Naive thymus-derived CD4-positive, alpha-beta T cell (primary cell): ENCODE measurements at regions not wholly inside any gene's neighbourhood (a gene's known extent, or its start where the extent isn't known, plus 50 kb on each side); places are given as distances from the start of the nearest gene placed in this dataset.

Source experiments
- ATAC-seq: fragments of 150-1000 bp; cut with Tn5 transposase; 2 replicates; pipeline ENCODE4 v1.10.0; 2021; ENCODE audit warnings: mild to moderate bottlenecking, moderate library complexity
- CTCF ChIA-PET: fragments of 350-600 bp; sonication (Branson Sonifier 250); formaldehyde crosslinking; loops from one replicate; lab custom pipeline; 2021; ENCODE audit warnings: antibody characterized with exemption; lab: Charles Lee
- POLR2A ChIA-PET: fragments of 350-600 bp; sonication (Branson Sonifier 250); formaldehyde crosslinking; loops from one replicate; lab custom pipeline; 2021; ENCODE audit warnings: antibody characterized with exemption, inconsistent platforms; lab: Charles Lee
- DNase-seq, 9 donors: peaks; one replicate each; pipeline versions ENCODE4 v3.0.0 to v3.0.0-alpha.2; 2020 to 2022; ENCODE audit warnings: mixed read lengths in 1 of 9
- H3K27ac ChIP-seq: one replicate; pipeline ENCODE4 v1.7.0; 2013; ENCODE audit warnings: mild to moderate bottlenecking, low read depth, low read length, moderate library complexity
- H3K27me3 ChIP-seq, 2 donors: one replicate each; pipeline ENCODE4 v1.7.0; 2013; ENCODE audit warnings: low read length in 2 of 2, mild to moderate bottlenecking in 2 of 2, moderate library complexity in 2 of 2; ENCODE audit not compliant: control insufficient read depth in 2 of 2, insufficient read depth in 2 of 2
- H3K36me3 ChIP-seq, 3 experiments: 1 replicate in 2 of 3; 2 replicates in 1 of 3; pipeline ENCODE4 v1.7.0; 2013; ENCODE audit warnings: low read length in 3 of 3, mild to moderate bottlenecking in 3 of 3, moderate library complexity in 1 of 3; ENCODE audit not compliant: insufficient read depth in 3 of 3, control insufficient read depth in 2 of 3
- H3K4me1 ChIP-seq, 2 donors: one replicate each; pipeline ENCODE4 v1.7.0; 2013; ENCODE audit warnings: low read length in 2 of 2, mild to moderate bottlenecking in 2 of 2, moderate library complexity in 1 of 2; ENCODE audit not compliant: control insufficient read depth in 2 of 2, insufficient read depth in 2 of 2
- H3K4me3 ChIP-seq: 2 replicates; pipeline ENCODE4 v1.7.0; 2013; ENCODE audit warnings: mild to moderate bottlenecking, low read length
- H3K9me3 ChIP-seq, 3 experiments: 1 replicate in 2 of 3; 2 replicates in 1 of 3; pipeline ENCODE4 v1.7.0; 2013; ENCODE audit warnings: low read length in 3 of 3; ENCODE audit not compliant: control insufficient read depth in 2 of 3
- H3K27ac Mint-ChIP-seq, 9 donors: one replicate each; pipeline ENCODE4 v1.8.0; 2020 to 2022; ENCODE audit warnings: mixed read lengths in 9 of 9, mild to moderate bottlenecking in 8 of 9, moderate library complexity in 5 of 9, inconsistent platforms in 2 of 9
- H3K27me3 Mint-ChIP-seq, 5 donors: one replicate each; pipeline ENCODE4 v1.8.0; 2021 to 2022; ENCODE audit warnings: mixed read lengths in 5 of 5, mild to moderate bottlenecking in 1 of 5
- H3K36me3 Mint-ChIP-seq, 5 donors: one replicate each; pipeline ENCODE4 v1.8.0; 2020 to 2022; ENCODE audit warnings: mixed read lengths in 5 of 5, mild to moderate bottlenecking in 3 of 5, inconsistent platforms in 1 of 5
- H3K4me1 Mint-ChIP-seq, 7 donors: one replicate each; pipeline ENCODE4 v1.8.0; 2020 to 2022; ENCODE audit warnings: mixed read lengths in 7 of 7, mild to moderate bottlenecking in 3 of 7, inconsistent platforms in 1 of 7
- H3K4me3 Mint-ChIP-seq, 10 donors: one replicate each; pipeline ENCODE4 v1.8.0; 2020 to 2022; ENCODE audit warnings: mild to moderate bottlenecking in 10 of 10, mixed read lengths in 10 of 10, moderate library complexity in 6 of 10, inconsistent platforms in 2 of 10
- H3K9me3 Mint-ChIP-seq, 11 donors: one replicate each; pipeline ENCODE4 v1.8.0; 2020 to 2022; ENCODE audit warnings: mixed read lengths in 11 of 11, mild to moderate bottlenecking in 4 of 11, inconsistent platforms in 1 of 11, moderate library complexity in 1 of 11
- intact Hi-C, 2 donors: fragments of 100-400 bp; cut with micrococcal nuclease; formaldehyde crosslinking; loops; one replicate each; pipeline ENCODE4 v1.15.1; 2023

DNA sequence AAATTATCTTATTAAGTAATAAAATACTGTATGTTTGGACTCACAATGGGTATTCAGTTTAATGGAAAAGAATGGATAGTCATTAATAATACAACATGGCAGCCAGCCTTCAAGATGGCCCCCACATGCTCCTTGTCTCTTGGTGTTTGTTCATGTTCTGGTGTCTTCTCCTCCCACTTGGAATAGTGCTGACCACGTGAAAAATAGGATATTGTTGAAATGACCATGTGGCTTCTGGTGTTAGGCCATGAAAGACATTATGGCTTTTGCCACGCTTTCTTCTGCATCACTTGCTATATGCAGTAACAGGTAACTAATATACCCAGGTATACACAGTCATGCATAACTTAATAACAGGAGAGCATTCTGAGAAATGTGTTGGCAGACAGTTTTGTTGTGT, 341.0 kb downstream of the KCNJ2 start:
- Mint-ChIP-seq H3K36me3 (no peaks in the 10 kb centered on the region), H3K9me3 (no peaks in the 10 kb centered on the region), H3K27ac (no peak overlapping the region), H3K27me3 (no peaks in the 10 kb centered on the region), H3K4me3 (no peak overlapping the region), H3K4me1 (no peaks in the 10 kb centered on the region)
- H3K27me3 ChIP-seq: no peaks in the 10 kb centered on the region
- H3K27ac ChIP-seq: no peak overlapping the region
- H3K36me3 ChIP-seq: no peaks in the 10 kb centered on the region
- POLR2A ChIA-PET: no interaction called here
- intact Hi-C loops: no loop called here
- DNase-seq (no peak), ATAC-seq (no peak)
- CTCF ChIA-PET: no interaction called here
- H3K9me3 ChIP-seq: no peaks in the 10 kb centered on the region
- no peak overlapping the region for H3K4me3 ChIP-seq
- H3K4me1 ChIP-seq: no peaks in the 10 kb centered on the region

GRCh38 chr17:70517816-70518215, 348.5 kb downstream of the KCNJ2 start:
- Mint-ChIP-seq H3K9me3 (no peaks in the 10 kb centered on the region), H3K27ac (no peak overlapping the region), H3K36me3 (no peaks in the 10 kb centered on the region), H3K4me3 (no peak overlapping the region), H3K27me3 (no peaks in the 10 kb centered on the region), H3K4me1 (no peaks in the 10 kb centered on the region)
- no peaks in the 10 kb centered on the region for H3K27me3 ChIP-seq
- intact Hi-C loops: no loop called here
- ChIA-PET POLR2A (no interaction called here), CTCF (no interaction called here)
- no peak for DNase-seq
- no peaks in the 10 kb centered on the region for H3K9me3 ChIP-seq
- no peaks in the 10 kb centered on the region for H3K4me1 ChIP-seq
- no peaks in the 10 kb centered on the region for H3K36me3 ChIP-seq
- H3K27ac ChIP-seq: no peak overlapping the region
- H3K4me3 ChIP-seq: no peak overlapping the region
- no peak for ATAC-seq

GRCh38 chr17:70519300-70519699, 350.0 kb downstream of the KCNJ2 start:
- H3K27ac ChIP-seq: no peak overlapping the region
- Mint-ChIP-seq H3K4me1 (no peaks in the 10 kb centered on the region), H3K36me3 (no peaks in the 10 kb centered on the region), H3K27ac (no peak overlapping the region), H3K27me3 (peaks cover 0 to under 1% (median 0%) of the 10 kb centered on the region in 5 donors), H3K9me3 (no peaks in the 10 kb centered on the region), H3K4me3 (no peak overlapping the region)
- DNase-seq (no peak), ATAC-seq (no peak)
- no peaks in the 10 kb centered on the region for H3K36me3 ChIP-seq
- no peaks in the 10 kb centered on the region for H3K9me3 ChIP-seq
- no peaks in the 10 kb centered on the region for H3K4me1 ChIP-seq
- H3K4me3 ChIP-seq: no peak overlapping the region
- intact Hi-C loops: no loop called here
- H3K27me3 ChIP-seq: no peaks in the 10 kb centered on the region
- ChIA-PET CTCF (no interaction called here), POLR2A (no interaction called here)

DNA sequence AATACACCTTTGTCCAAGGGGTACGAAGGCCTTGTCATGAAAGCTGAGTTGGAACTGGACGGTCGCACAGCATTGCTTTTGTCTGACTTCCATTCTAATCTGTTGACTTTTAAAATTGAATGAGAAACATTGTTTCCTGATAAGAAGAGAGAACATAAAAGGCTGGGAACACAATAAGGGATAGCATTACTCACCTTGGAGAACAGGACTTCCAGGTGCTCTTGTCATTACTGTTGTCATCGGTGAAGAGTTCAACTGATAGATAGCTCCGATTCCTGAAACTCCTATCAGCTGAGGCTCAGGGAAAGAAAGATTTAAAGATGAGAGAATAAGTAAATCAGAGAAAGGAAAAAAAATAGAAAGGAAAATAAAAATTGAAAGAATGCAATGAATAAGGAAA, 351.1 kb downstream of the KCNJ2 start:
- ChIA-PET POLR2A (no interaction called here), CTCF (no interaction called here)
- Histone ChIP-seq H3K27ac (no peak overlapping the region), H3K36me3 (no peaks in the 10 kb centered on the region), H3K4me3 (no peak overlapping the region), H3K9me3 (no peaks in the 10 kb centered on the region), H3K4me1 (no peaks in the 10 kb centered on the region), H3K27me3 (no peaks in the 10 kb centered on the region)
- DNase-seq (no peak), ATAC-seq (no peak)
- Mint-ChIP-seq H3K4me3 (no peak overlapping the region), H3K36me3 (no peaks in the 10 kb centered on the region), H3K4me1 (no peaks in the 10 kb centered on the region), H3K27me3 (peaks cover 0 to 5% (median 0%) of the 10 kb centered on the region in 5 donors), H3K9me3 (no peaks in the 10 kb centered on the region), H3K27ac (no peak overlapping the region)
- intact Hi-C loops: no loop called here

- Histone ChIP-seq H3K36me3 (no peaks in the 10 kb centered on the region), H3K27me3 (no peaks in the 10 kb centered on the region), H3K9me3 (no peaks in the 10 kb centered on the region), H3K27ac (no peak overlapping the region), H3K4me3 (no peak overlapping the region), H3K4me1 (no peaks in the 10 kb centered on the region)
- no peaks in the 10 kb centered on the region for H3K9me3 Mint-ChIP-seq
- H3K27me3 Mint-ChIP-seq: peaks cover 0 to 5% (median 0%) of the 10 kb centered on the region in 5 donors
- H3K4me1 Mint-ChIP-seq: no peaks in the 10 kb centered on the region
- DNase-seq: no peak
- intact Hi-C loops: no loop called here
- ChIA-PET CTCF (no interaction called here), POLR2A (no interaction called here)
- no peaks in the 10 kb centered on the region for H3K36me3 Mint-ChIP-seq
- no peak for ATAC-seq
- H3K27ac Mint-ChIP-seq: no peak overlapping the region
- H3K4me3 Mint-ChIP-seq: no peak overlapping the region
Measured at GRCh38 chr17:70520956-70521355, 351.6 kb downstream of the KCNJ2 start.

- POLR2A ChIA-PET: no interaction called here
- no peaks in the 10 kb centered on the region for H3K36me3 ChIP-seq
- H3K9me3 Mint-ChIP-seq: no peaks in the 10 kb centered on the region
Measured at GRCh38 chr17:70521821-70522256, 352.5 kb downstream of the KCNJ2 start.

DNA sequence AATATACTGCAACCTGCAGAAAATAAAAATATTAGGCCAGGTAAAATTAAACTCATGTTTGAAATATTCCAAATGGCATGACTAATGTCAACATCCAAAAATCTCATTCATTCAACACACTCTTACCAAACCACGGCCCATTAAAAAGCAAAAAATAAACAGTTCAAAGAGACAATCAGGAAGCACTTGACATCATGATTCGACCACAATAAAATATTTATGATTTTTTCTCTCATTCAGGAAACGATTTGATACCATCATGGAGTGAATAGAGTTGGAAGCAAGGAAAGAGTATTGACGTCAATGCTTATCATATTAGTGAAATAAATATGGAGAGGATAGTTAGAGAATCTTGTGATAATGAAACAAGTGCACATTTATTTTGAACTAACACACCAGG, 354.1 kb downstream of the KCNJ2 start:
- no peaks in the 10 kb centered on the region for H3K4me1 ChIP-seq
- Mint-ChIP-seq H3K4me1 (no peaks in the 10 kb centered on the region), H3K27me3 (peaks cover 0 to 5% (median 0%) of the 10 kb centered on the region in 5 donors), H3K27ac (no peak overlapping the region), H3K9me3 (no peaks in the 10 kb centered on the region), H3K4me3 (no peak overlapping the region), H3K36me3 (no peaks in the 10 kb centered on the region)
- H3K27me3 ChIP-seq: no peaks in the 10 kb centered on the region
- no peaks in the 10 kb centered on the region for H3K36me3 ChIP-seq
- intact Hi-C loops: no loop called here
- H3K9me3 ChIP-seq: no peaks in the 10 kb centered on the region
- CTCF ChIA-PET: no interaction called here
- no peak overlapping the region for H3K27ac ChIP-seq
- ATAC-seq: no peak
- POLR2A ChIA-PET: no interaction called here
- DNase-seq: no peak
- H3K4me3 ChIP-seq: no peak overlapping the region

More at GRCh38 chr17:70521821-70522256, 352.5 kb downstream of the KCNJ2 start:
- CTCF ChIA-PET: no interaction called here
- ATAC-seq: no peak
- Histone ChIP-seq H3K4me1 (no peaks in the 10 kb centered on the region), H3K4me3 (no peak overlapping the region), H3K9me3 (no peaks in the 10 kb centered on the region), H3K27me3 (no peaks in the 10 kb centered on the region), H3K27ac (no peak overlapping the region)
- intact Hi-C loops: no loop called here
- Mint-ChIP-seq H3K27ac (no peak overlapping the region), H3K4me3 (no peak overlapping the region), H3K27me3 (peaks cover 0 to 5% (median 0%) of the 10 kb centered on the region in 5 donors), H3K36me3 (no peaks in the 10 kb centered on the region), H3K4me1 (no peaks in the 10 kb centered on the region)
- no peak for DNase-seq
